ENCODE measurements at regions not wholly inside any gene's neighbourhood (a gene's known extent, or its start where the extent isn't known, plus 50 kb on each side); places are given as distances from the start of the nearest gene placed in this dataset.

- no peaks in the 10 kb centered on the region for H4K20me1 ChIP-seq (ENCODE audit: insufficient read depth, low read length)
- H2AFZ ChIP-seq (ENCODE audit: low read length), result no peak overlapping the region
- no peaks in the 10 kb centered on the region for H3K79me2 ChIP-seq (ENCODE audit: insufficient read depth, low read length)
- H3K27ac ChIP-seq (ENCODE audit: low read depth, low read length, poor library complexity, severe bottlenecking), result no peak overlapping the region
- no peaks in the 10 kb centered on the region for H3F3A ChIP-seq (ENCODE audit: insufficient read depth, low read length)
- no peaks in the 10 kb centered on the region for H3K9me2 ChIP-seq (ENCODE audit: low read depth, low read length)
- H3K27me3 ChIP-seq (ENCODE audit: insufficient read depth, low read length), result no peaks in the 10 kb centered on the region
- H3K9me3 ChIP-seq (ENCODE audit: low read length), result no peaks in the 10 kb centered on the region
- no peaks in the 10 kb centered on the region for H3K4me1 ChIP-seq (ENCODE audit: insufficient read depth, low read length, severe bottlenecking)
- no peak overlapping the region for H3K9ac ChIP-seq (ENCODE audit: low read length)
- no peaks in the 10 kb centered on the region for H3K36me3 ChIP-seq (ENCODE audit: insufficient read depth, low read length)
- TF ChIP-seq CTCF (IDR thresholded peaks at IDR 0.05; ENCODE audit: low read length) (no peak), EZH2 (IDR thresholded peaks at IDR 0.05; ENCODE audit: borderline replicate concordance, low read length) (no peak)
- no peak overlapping the region for H3K4me2 ChIP-seq (ENCODE audit: low read length)
- H3K4me3 ChIP-seq (ENCODE audit: low read depth, low read length, poor library complexity, severe bottlenecking), result no peak overlapping the region
These were observed 255.6 kb downstream of the LRFN2 start for GRCh38 chr6:40331545-40331944.

- Histone ChIP-seq H3K4me1 (ENCODE audit: insufficient read depth, low read length, severe bottlenecking) (no peaks in the 10 kb centered on the region), H3F3A (ENCODE audit: insufficient read depth, low read length) (no peaks in the 10 kb centered on the region), H2AFZ (ENCODE audit: low read length) (no peak overlapping the region), H3K27me3 (ENCODE audit: insufficient read depth, low read length) (no peaks in the 10 kb centered on the region; the same call in 1 of the 2 replicates), H3K36me3 (ENCODE audit: insufficient read depth, low read length) (no peaks in the 10 kb centered on the region), H3K79me2 (ENCODE audit: insufficient read depth, low read length) (no peaks in the 10 kb centered on the region), H4K20me1 (ENCODE audit: insufficient read depth, low read length) (no peaks in the 10 kb centered on the region), H3K4me3 (ENCODE audit: low read depth, low read length, poor library complexity, severe bottlenecking) (no peak overlapping the region), H3K9me3 (ENCODE audit: low read length) (no peaks in the 10 kb centered on the region), H3K9ac (ENCODE audit: low read length) (no peak overlapping the region), H3K4me2 (ENCODE audit: low read length) (no peak overlapping the region), H3K9me2 (ENCODE audit: low read depth, low read length) (no peaks in the 10 kb centered on the region), H3K27ac (ENCODE audit: low read depth, low read length, poor library complexity, severe bottlenecking) (no peak overlapping the region)
- TF ChIP-seq CTCF (IDR thresholded peaks at IDR 0.05; ENCODE audit: low read length) (no peak), EZH2 (IDR thresholded peaks at IDR 0.05; ENCODE audit: borderline replicate concordance, low read length) (no peak)
These were observed 256.9 kb downstream of the LRFN2 start for GRCh38 chr6:40330301-40330721.

GRCh38 chr6:40328986-40329545, 258.1 kb downstream of the LRFN2 start:
- Histone ChIP-seq H3K27me3 (ENCODE audit: insufficient read depth, low read length) (no peaks in the 10 kb centered on the region; the same call in 1 of the 2 replicates), H3K4me2 (ENCODE audit: low read length) (no peak overlapping the region), H3K4me3 (ENCODE audit: low read depth, low read length, poor library complexity, severe bottlenecking) (no peak overlapping the region), H2AFZ (ENCODE audit: low read length) (no peak overlapping the region), H3K36me3 (ENCODE audit: insufficient read depth, low read length) (no peaks in the 10 kb centered on the region), H3F3A (ENCODE audit: insufficient read depth, low read length) (no peaks in the 10 kb centered on the region), H3K9me3 (ENCODE audit: low read length) (no peaks in the 10 kb centered on the region), H3K27ac (ENCODE audit: low read depth, low read length, poor library complexity, severe bottlenecking) (no peak overlapping the region), H3K9ac (ENCODE audit: low read length) (no peak overlapping the region), H3K9me2 (ENCODE audit: low read depth, low read length) (no peaks in the 10 kb centered on the region), H3K4me1 (ENCODE audit: insufficient read depth, low read length, severe bottlenecking) (no peaks in the 10 kb centered on the region), H4K20me1 (ENCODE audit: insufficient read depth, low read length) (no peaks in the 10 kb centered on the region), H3K79me2 (ENCODE audit: insufficient read depth, low read length) (no peaks in the 10 kb centered on the region)
- TF ChIP-seq EZH2 (IDR thresholded peaks at IDR 0.05; ENCODE audit: borderline replicate concordance, low read length) (no peak), CTCF (IDR thresholded peaks at IDR 0.05; ENCODE audit: low read length) (no peak)

All from OCI-LY1 (cell line).